ENCODE measurements at regions not wholly inside any gene's neighbourhood (a gene's known extent, or its start where the extent isn't known, plus 50 kb on each side); places are given as distances from the start of the nearest gene placed in this dataset.

DNA sequence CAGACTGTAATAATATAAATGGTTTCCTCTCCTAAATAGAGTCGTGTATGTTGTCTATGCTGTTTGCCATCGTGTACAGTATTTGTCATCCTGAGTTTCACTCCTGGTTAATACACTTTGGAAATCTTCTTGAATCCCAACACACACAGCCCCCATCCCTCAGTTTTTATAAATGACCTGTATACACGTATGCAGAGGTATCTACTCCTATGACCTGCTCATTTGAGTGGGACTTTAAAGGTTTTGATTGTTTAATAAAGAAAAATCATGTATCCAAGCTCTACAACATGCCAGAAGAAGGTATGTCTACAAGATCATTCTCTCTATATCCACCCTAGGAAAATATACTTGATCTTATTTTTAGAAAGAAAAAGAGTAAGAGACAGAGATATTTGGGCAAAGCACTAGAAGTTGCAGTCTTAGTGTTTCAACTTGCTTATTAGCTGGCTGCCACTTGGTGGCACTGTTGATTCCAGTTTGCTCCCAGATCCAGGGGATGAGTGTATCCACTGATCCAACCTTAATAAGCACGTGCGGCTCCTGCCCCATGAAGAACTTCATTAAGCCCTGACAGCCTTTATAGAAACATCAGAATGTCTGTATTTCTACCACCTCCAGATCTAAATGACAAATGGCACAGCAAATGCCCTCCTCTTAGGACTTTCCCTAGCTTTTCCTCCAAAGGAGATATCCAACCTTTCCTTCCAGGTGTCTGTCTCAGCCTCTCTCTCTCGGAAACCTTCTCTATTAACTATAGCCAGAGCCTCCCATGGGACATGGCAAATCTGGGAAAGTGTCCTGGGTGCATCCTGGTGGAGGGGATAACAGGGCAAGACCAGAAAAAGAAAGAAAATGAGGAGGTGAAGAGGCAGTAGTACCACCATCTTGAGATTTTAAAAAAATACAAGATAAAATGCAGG, 181.6 kb upstream of the NEBL start:
- H3K4ac ChIP-seq (ENCODE audit: low read depth in 1 of 2, low read length in 2 of 2), result no peak overlapping the region
- no peaks in the 10 kb centered on the region for H3K4me1 ChIP-seq (ENCODE audit: control insufficient read depth, insufficient read depth, low read depth, low read length)
- H2BK5ac ChIP-seq (ENCODE audit: low read depth, low read length, poor library complexity, severe bottlenecking), result no peak overlapping the region
- H3K23ac ChIP-seq (ENCODE audit: low read length in 2 of 2), result no peak overlapping the region
- no peak overlapping the region for H3K18ac ChIP-seq (ENCODE audit: low read depth in 1 of 2, low read length in 2 of 2)
- 47% methylated on average over 4 of the region's 6 CpGs for WGBS
- no peak overlapping the region for H3K4me2 ChIP-seq (ENCODE audit: low read length, poor library complexity, severe bottlenecking)
- no peaks in the 10 kb centered on the region for H3K9me3 ChIP-seq (ENCODE audit: control insufficient read depth, low read length)
- H3K4me3 ChIP-seq (ENCODE audit: insufficient read depth in 1 of 2, low read depth in 1 of 2, low read length in 2 of 2), result no peak overlapping the region
- peaks cover 0 to 16% of the 10 kb centered on the region in 2 experiments for H3K27me3 ChIP-seq (ENCODE audit: control insufficient read depth in 1 of 2, insufficient read depth in 1 of 2, low read length in 2 of 2)
- H3K79me1 ChIP-seq (replicated peaks; ENCODE audit: low read length, poor library complexity, severe bottlenecking), result no peaks in the 10 kb centered on the region
- DNase-seq, result peak; percentile 77
- no peak overlapping the region for H3K27ac ChIP-seq (ENCODE audit: low read length, poor library complexity, severe bottlenecking)
- no peak overlapping the region for H2BK15ac ChIP-seq (ENCODE audit: low read depth, poor library complexity, severe bottlenecking)
- H2AK5ac ChIP-seq (ENCODE audit: low read length, severe bottlenecking), result no peak overlapping the region
- no peak overlapping the region for H2BK12ac ChIP-seq (ENCODE audit: low read length in 2 of 2)
- no peaks in the 10 kb centered on the region for H3K36me3 ChIP-seq (ENCODE audit: control insufficient read depth in 1 of 2, insufficient read depth in 2 of 2, low read depth in 1 of 2, low read length in 2 of 2)
- no peak overlapping the region for H3K14ac ChIP-seq (ENCODE audit: low read length in 2 of 2)
- no peak overlapping the region for H4K91ac ChIP-seq (ENCODE audit: low read length)
- no peak overlapping the region for H4K8ac ChIP-seq (ENCODE audit: low read length)
- H2BK120ac ChIP-seq (ENCODE audit: low read depth, low read length), result no peak overlapping the region
- H3K9ac ChIP-seq (ENCODE audit: low read length), result no peak overlapping the region
- no peak overlapping the region for H2AFZ ChIP-seq (ENCODE audit: low read depth, low read length)

DNA sequence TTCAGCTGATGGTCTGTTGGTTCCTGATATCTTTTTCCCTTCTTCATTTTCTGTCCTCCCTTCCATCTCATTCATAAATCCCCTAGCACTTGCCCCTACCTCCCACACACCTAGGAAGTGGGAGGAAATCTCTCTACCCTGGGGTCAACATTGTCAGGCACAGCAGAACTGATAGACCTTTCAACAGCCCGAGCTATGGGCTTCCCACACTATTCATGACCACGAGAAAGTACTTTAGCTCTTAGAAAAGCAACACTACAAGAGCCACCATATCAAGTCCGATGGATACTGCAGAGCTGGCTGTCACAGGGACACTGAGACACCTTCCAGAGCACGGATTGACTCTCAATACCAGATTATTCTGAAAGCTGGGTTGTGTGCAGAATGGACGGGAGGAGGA, 180.6 kb upstream of the NEBL start:
- no peak overlapping the region for H4K91ac ChIP-seq (ENCODE audit: low read length)
- H3K36me3 ChIP-seq (ENCODE audit: control insufficient read depth in 1 of 2, insufficient read depth in 2 of 2, low read depth in 1 of 2, low read length in 2 of 2), result no peaks in the 10 kb centered on the region
- H2AFZ ChIP-seq (ENCODE audit: low read depth, low read length), result no peak overlapping the region
- H3K23ac ChIP-seq (ENCODE audit: low read length in 2 of 2), result no peak overlapping the region
- H4K8ac ChIP-seq (ENCODE audit: low read length), result no peak overlapping the region
- H3K9me3 ChIP-seq (ENCODE audit: control insufficient read depth, low read length), result no peaks in the 10 kb centered on the region
- no peak for DNase-seq
- no peak overlapping the region for H3K4me3 ChIP-seq (ENCODE audit: insufficient read depth in 1 of 2, low read depth in 1 of 2, low read length in 2 of 2)
- H3K9ac ChIP-seq (ENCODE audit: low read length), result no peak overlapping the region
- no peak overlapping the region for H3K4me2 ChIP-seq (ENCODE audit: low read length, poor library complexity, severe bottlenecking)
- no peak overlapping the region for H3K27ac ChIP-seq (ENCODE audit: low read length, poor library complexity, severe bottlenecking)
- 61% methylated on average over 4 of the region's 5 CpGs for WGBS
- H2BK120ac ChIP-seq (ENCODE audit: low read depth, low read length), result no peak overlapping the region
- H2AK5ac ChIP-seq (ENCODE audit: low read length, severe bottlenecking), result no peak overlapping the region
- no peak overlapping the region for H2BK15ac ChIP-seq (ENCODE audit: low read depth, poor library complexity, severe bottlenecking)
- H3K27me3 ChIP-seq (ENCODE audit: control insufficient read depth in 1 of 2, insufficient read depth in 1 of 2, low read length in 2 of 2), result peaks cover 0 to 16% of the 10 kb centered on the region in 2 experiments
- no peak overlapping the region for H2BK12ac ChIP-seq (ENCODE audit: low read length in 2 of 2)
- H3K18ac ChIP-seq (ENCODE audit: low read depth in 1 of 2, low read length in 2 of 2), result no peak overlapping the region
- no peak overlapping the region for H3K4ac ChIP-seq (ENCODE audit: low read depth in 1 of 2, low read length in 2 of 2)
- H2BK5ac ChIP-seq (ENCODE audit: low read depth, low read length, poor library complexity, severe bottlenecking), result no peak overlapping the region
- no peaks in the 10 kb centered on the region for H3K79me1 ChIP-seq (replicated peaks; ENCODE audit: low read length, poor library complexity, severe bottlenecking)
- H3K14ac ChIP-seq (ENCODE audit: low read length in 2 of 2), result no peak overlapping the region
- no peaks in the 10 kb centered on the region for H3K4me1 ChIP-seq (ENCODE audit: control insufficient read depth, insufficient read depth, low read depth, low read length)

DNA sequence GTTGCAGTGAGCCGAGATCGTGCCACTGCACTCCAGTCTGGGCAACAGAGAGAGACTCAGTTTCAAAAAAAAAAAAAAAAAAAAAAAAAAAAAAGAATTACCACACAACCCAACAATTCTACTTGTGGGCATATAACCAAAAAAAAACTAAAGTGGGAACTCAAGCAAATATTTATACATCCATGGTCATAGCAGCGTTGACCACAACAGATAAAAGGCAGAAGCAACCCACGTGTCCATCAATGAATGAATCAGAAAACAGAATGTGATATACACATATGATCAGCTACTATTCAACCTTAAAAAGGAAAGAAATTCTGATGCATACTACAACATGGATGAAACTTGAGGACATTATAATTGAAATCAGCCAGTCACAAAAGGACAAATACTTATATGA, 179.3 kb upstream of the NEBL start:
- Histone ChIP-seq H3K18ac (ENCODE audit: low read depth in 1 of 2, low read length in 2 of 2) (no peak overlapping the region), H3K4me1 (ENCODE audit: control insufficient read depth, insufficient read depth, low read depth, low read length) (no peaks in the 10 kb centered on the region), H2AFZ (ENCODE audit: low read depth, low read length) (no peak overlapping the region), H3K4me3 (ENCODE audit: insufficient read depth in 1 of 2, low read depth in 1 of 2, low read length in 2 of 2) (no peak overlapping the region), H2AK5ac (ENCODE audit: low read length, severe bottlenecking) (no peak overlapping the region), H3K23ac (ENCODE audit: low read length in 2 of 2) (no peak overlapping the region), H3K79me1 (replicated peaks; ENCODE audit: low read length, poor library complexity, severe bottlenecking) (no peaks in the 10 kb centered on the region), H4K91ac (ENCODE audit: low read length) (no peak overlapping the region), H3K4ac (ENCODE audit: low read depth in 1 of 2, low read length in 2 of 2) (no peak overlapping the region), H2BK12ac (ENCODE audit: low read length in 2 of 2) (no peak overlapping the region), H4K8ac (ENCODE audit: low read length) (no peak overlapping the region), H3K27ac (ENCODE audit: low read length, poor library complexity, severe bottlenecking) (no peak overlapping the region), H3K27me3 (ENCODE audit: control insufficient read depth in 1 of 2, insufficient read depth in 1 of 2, low read length in 2 of 2) (peaks cover 0 to 9% of the 10 kb centered on the region in 2 experiments), H2BK120ac (ENCODE audit: low read depth, low read length) (no peak overlapping the region), H3K36me3 (ENCODE audit: control insufficient read depth in 1 of 2, insufficient read depth in 2 of 2, low read depth in 1 of 2, low read length in 2 of 2) (no peaks in the 10 kb centered on the region), H3K4me2 (ENCODE audit: low read length, poor library complexity, severe bottlenecking) (no peak overlapping the region), H3K14ac (ENCODE audit: low read length in 2 of 2) (no peak overlapping the region), H3K9ac (ENCODE audit: low read length) (no peak overlapping the region), H2BK15ac (ENCODE audit: low read depth, poor library complexity, severe bottlenecking) (no peak overlapping the region), H3K9me3 (ENCODE audit: control insufficient read depth, low read length) (no peaks in the 10 kb centered on the region), H2BK5ac (ENCODE audit: low read depth, low read length, poor library complexity, severe bottlenecking) (no peak overlapping the region)
- peak; percentile 36 for DNase-seq
- 99% methylated on average over 4 of the region's 4 CpGs for WGBS

DNA sequence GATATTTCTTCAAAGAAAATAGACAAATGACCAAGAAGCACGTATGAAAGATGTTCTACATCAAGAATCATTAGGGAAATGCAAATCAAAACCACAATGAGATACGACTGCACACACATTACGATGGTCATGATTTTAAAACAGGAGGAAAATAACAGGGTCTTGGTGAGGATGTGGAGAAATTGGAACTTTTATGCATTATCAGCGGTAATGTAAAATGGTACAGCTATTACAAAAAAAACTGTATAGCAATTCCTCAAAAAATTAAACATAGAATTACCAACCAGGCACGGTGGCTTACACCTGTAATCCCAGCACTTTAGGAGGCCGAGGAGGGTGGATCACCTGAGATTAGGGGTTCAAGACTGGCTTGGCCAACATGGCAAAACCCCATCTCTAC, 178.8 kb upstream of the NEBL start:
- no peak overlapping the region for H4K91ac ChIP-seq (ENCODE audit: low read length)
- H3K4me2 ChIP-seq (ENCODE audit: low read length, poor library complexity, severe bottlenecking), result no peak overlapping the region
- H2BK15ac ChIP-seq (ENCODE audit: low read depth, poor library complexity, severe bottlenecking), result no peak overlapping the region
- H3K9ac ChIP-seq (ENCODE audit: low read length), result no peak overlapping the region
- no peaks in the 10 kb centered on the region for H3K36me3 ChIP-seq (ENCODE audit: control insufficient read depth in 1 of 2, insufficient read depth in 2 of 2, low read depth in 1 of 2, low read length in 2 of 2)
- H3K9me3 ChIP-seq (ENCODE audit: control insufficient read depth, low read length), result no peaks in the 10 kb centered on the region
- H3K18ac ChIP-seq (ENCODE audit: low read depth in 1 of 2, low read length in 2 of 2), result no peak overlapping the region
- H2BK5ac ChIP-seq (ENCODE audit: low read depth, low read length, poor library complexity, severe bottlenecking), result no peak overlapping the region
- no peak overlapping the region for H2AK5ac ChIP-seq (ENCODE audit: low read length, severe bottlenecking)
- no peak overlapping the region for H3K4ac ChIP-seq (ENCODE audit: low read depth in 1 of 2, low read length in 2 of 2)
- H3K14ac ChIP-seq (ENCODE audit: low read length in 2 of 2), result no peak overlapping the region
- H3K27me3 ChIP-seq (ENCODE audit: control insufficient read depth in 1 of 2, insufficient read depth in 1 of 2, low read length in 2 of 2), result peaks cover 0 to 9% of the 10 kb centered on the region in 2 experiments
- no peak overlapping the region for H2BK12ac ChIP-seq (ENCODE audit: low read length in 2 of 2)
- no peak overlapping the region for H3K23ac ChIP-seq (ENCODE audit: low read length in 2 of 2)
- no peaks in the 10 kb centered on the region for H3K79me1 ChIP-seq (replicated peaks; ENCODE audit: low read length, poor library complexity, severe bottlenecking)
- H2AFZ ChIP-seq (ENCODE audit: low read depth, low read length), result no peak overlapping the region
- H2BK120ac ChIP-seq (ENCODE audit: low read depth, low read length), result no peak overlapping the region
- H4K8ac ChIP-seq (ENCODE audit: low read length), result no peak overlapping the region
- no peak for DNase-seq
- WGBS, result 89% methylated on average over 3 of the region's 6 CpGs
- no peaks in the 10 kb centered on the region for H3K4me1 ChIP-seq (ENCODE audit: control insufficient read depth, insufficient read depth, low read depth, low read length)
- no peak overlapping the region for H3K27ac ChIP-seq (ENCODE audit: low read length, poor library complexity, severe bottlenecking)
- H3K4me3 ChIP-seq (ENCODE audit: insufficient read depth in 1 of 2, low read depth in 1 of 2, low read length in 2 of 2), result no peak overlapping the region
